Epidermal melanocyte (primary cell): ENCODE measurements at regions not wholly inside any gene's neighbourhood (a gene's known extent, or its start where the extent isn't known, plus 50 kb on each side); places are given as distances from the start of the nearest gene placed in this dataset.

Experiments
- DNase-seq: peaks from one replicate; pipeline ENCODE4 v3.0.0; 2011; ENCODE audit warnings: low spot score; ENCODE audit not compliant: insufficient read length

- DNase-seq = no peak
Observed at GRCh38 chr16:55263271-55264250, 60.4 kb upstream of the IRX6 start.

- peak; percentile 44 for DNase-seq
Observed at GRCh38 chr16:55264949-55265348, 59.1 kb upstream of the IRX6 start.

GRCh38 chr16:55265926-55266325, 58.1 kb upstream of the IRX6 start:
- no peak for DNase-seq

GRCh38 chr16:55271945-55272513, 52.0 kb upstream of the IRX6 start:
- DNase-seq = no peak

GRCh38 chr16:55272744-55273143, 51.3 kb upstream of the IRX6 start:
- DNase-seq = no peak

- no peak for DNase-seq
Observed at GRCh38 chr16:55273356-55273755, 50.6 kb upstream of the IRX6 start.

GRCh38 chr16:55273959-55274358, 50.0 kb upstream of the IRX6 start:
- no peak for DNase-seq
